HG02938 (cell line): ENCODE measurements at regions not wholly inside any gene's neighbourhood (a gene's known extent, or its start where the extent isn't known, plus 50 kb on each side); places are given as distances from the start of the nearest gene placed in this dataset.
"Not testable (repeated sequence)": the region's sequence is repeated elsewhere in the genome, so short reads cannot be mapped to it uniquely, and the experiment has no call there.

Experiments
- ATAC-seq: cut with Tn5 transposase; IDR thresholded peaks from one replicate; pipeline ENCODE4 v1.9.1; 2021; ENCODE audit warnings: mild to moderate bottlenecking, moderate library complexity; ENCODE audit not compliant: unreplicated experiment

- not testable (repeated sequence) for ATAC-seq
Observed at GRCh38 chr3:178141305-178141684, 394.9 kb upstream of the KCNMB2 start.

- ATAC-seq, result no peak
Observed at GRCh38 chr3:178146406-178146831, 389.8 kb upstream of the KCNMB2 start.

- no peak for ATAC-seq
Observed at GRCh38 chr3:178147001-178147400, 389.2 kb upstream of the KCNMB2 start.

- no peak for ATAC-seq
Observed at GRCh38 chr3:178152031-178152806, 384.0 kb upstream of the KCNMB2 start.

GRCh38 chr3:178152988-178153387, 383.2 kb upstream of the KCNMB2 start:
- ATAC-seq, result no peak

- no peak for ATAC-seq
Observed at GRCh38 chr3:178155521-178155920, 380.7 kb upstream of the KCNMB2 start.

- no peak for ATAC-seq
Observed at GRCh38 chr3:178156301-178156700, 379.9 kb upstream of the KCNMB2 start.

GRCh38 chr3:178159691-178160220, 376.5 kb upstream of the KCNMB2 start:
- no peak for ATAC-seq

GRCh38 chr3:178169421-178169820, 366.8 kb upstream of the KCNMB2 start:
- no peak for ATAC-seq

- ATAC-seq, result no peak
Observed at GRCh38 chr3:178170698-178171535, 365.3 kb upstream of the KCNMB2 start.

GRCh38 chr3:178172121-178172520, 364.1 kb upstream of the KCNMB2 start:
- no peak for ATAC-seq

GRCh38 chr3:178174201-178174915, 361.9 kb upstream of the KCNMB2 start:
- no peak for ATAC-seq

- ATAC-seq, result no peak
Observed at GRCh38 chr3:178181088-178181487, 355.1 kb upstream of the KCNMB2 start.

- ATAC-seq, result no peak
Observed at GRCh38 chr3:178181784-178182183, 354.5 kb upstream of the KCNMB2 start.

GRCh38 chr3:178182337-178182779, 353.9 kb upstream of the KCNMB2 start:
- ATAC-seq, result no peak

- ATAC-seq, result no peak
Observed at GRCh38 chr3:178184833-178185232, 351.4 kb upstream of the KCNMB2 start.

GRCh38 chr3:178186666-178187065, 349.6 kb upstream of the KCNMB2 start:
- ATAC-seq, result no peak

GRCh38 chr3:178189854-178190253, 346.4 kb upstream of the KCNMB2 start:
- ATAC-seq, result no peak

GRCh38 chr3:178193846-178194245, 342.4 kb upstream of the KCNMB2 start:
- no peak for ATAC-seq

GRCh38 chr3:178194539-178194938, 341.7 kb upstream of the KCNMB2 start:
- ATAC-seq, result peak; percentile 60

- ATAC-seq, result peak; percentile 97
Observed at GRCh38 chr3:178195824-178196223, 340.4 kb upstream of the KCNMB2 start.
